H1 (cell line): ENCODE measurements at regions not wholly inside any gene's neighbourhood (a gene's known extent, or its start where the extent isn't known, plus 50 kb on each side); places are given as distances from the start of the nearest gene placed in this dataset.

Experiments
- CTCF ChIA-PET: fragments of 300-600 bp; sonication (Branson Sonifier 250); formaldehyde crosslinking; loops from one replicate; lab custom pipeline; 2021; ENCODE audit not compliant: partially characterized antibody; lab: Charles Lee
- POLR2A ChIA-PET: fragments of 300-600 bp; sonication (Branson Sonifier 250); formaldehyde crosslinking; loops from one replicate; lab custom pipeline; 2021; ENCODE audit warnings: inconsistent platforms; ENCODE audit not compliant: partially characterized antibody; lab: Charles Lee
- DNase-seq, 2 experiments: peaks; one replicate each; pipeline versions ENCODE4 v3.0.0 to v3.0.0-alpha.2; 2010 to 2022; ENCODE audit warnings: low spot score in 2 of 2, low read depth in 1 of 2, mixed read lengths in 1 of 2
- FAIRE-seq: peaks from 2 replicates; lab custom pipeline; 2011; peaks lifted over from hg19 to GRCh38; lab: Jason Lieb, UNC
- H2AFZ ChIP-seq: 2 replicates; pipeline ENCODE4 v1.8.1; 2012; ENCODE audit warnings: low read length, inconsistent platforms
- H2AK5ac ChIP-seq: 2 replicates; pipeline ENCODE4 v1.6.1; 2013; ENCODE audit warnings: low read depth, low read length
- H2BK120ac ChIP-seq: replicated peaks from 2 replicates; pipeline ENCODE3; 2013; ENCODE audit warnings: low read depth, low read length, inconsistent platforms
- H2BK12ac ChIP-seq: 2 replicates; pipeline ENCODE4 v1.6.1; 2013; ENCODE audit warnings: low read depth, low read length
- H2BK15ac ChIP-seq: 2 replicates; pipeline ENCODE4 v1.6.1; 2013; ENCODE audit warnings: low read length
- H2BK20ac ChIP-seq: 2 replicates; pipeline ENCODE4 v1.6.1; 2013; ENCODE audit warnings: low read length
- H2BK5ac ChIP-seq: 2 replicates; pipeline ENCODE4 v1.6.1; 2013; ENCODE audit warnings: low read depth, low read length
- H3K14ac ChIP-seq: 2 replicates; pipeline ENCODE4 v1.6.1; 2013; ENCODE audit warnings: inconsistent platforms; ENCODE audit not compliant: insufficient read length
- H3K18ac ChIP-seq: 2 replicates; pipeline ENCODE4 v1.6.1; 2013; ENCODE audit warnings: low read length; ENCODE audit errors: extremely low read depth
- H3K23ac ChIP-seq: 2 replicates; pipeline ENCODE4 v1.6.1; 2013; ENCODE audit warnings: inconsistent platforms; ENCODE audit not compliant: insufficient read length
- H3K23me2 ChIP-seq: 2 replicates; pipeline ENCODE4 v1.6.1; 2013; ENCODE audit warnings: low read depth, low read length
- H3K27ac ChIP-seq: 2 replicates; pipeline ENCODE4 v1.6.1; 2011; ENCODE audit warnings: low read depth, low read length, inconsistent platforms
- H3K27me3 ChIP-seq, 4 experiments: replicated peaks in 1 of 4; 1 replicate in 1 of 4; 2 replicates in 3 of 4; pipeline versions ENCODE4 v1.6.1 to v1.8.1; 2011 to 2013; ENCODE audit warnings: low read length in 3 of 4, mild to moderate bottlenecking in 3 of 4, inconsistent platforms in 2 of 4, mixed read lengths in 2 of 4, moderate library complexity in 1 of 4; ENCODE audit not compliant: control insufficient read depth in 3 of 4, insufficient read depth in 3 of 4; ENCODE audit errors: extremely low read depth in 1 of 4
- H3K36me3 ChIP-seq, 4 experiments: 2 replicates each; pipeline versions ENCODE4 v1.6.1 to v1.8.1; 2011 to 2013; ENCODE audit warnings: mild to moderate bottlenecking in 4 of 4, low read length in 3 of 4, moderate library complexity in 2 of 4, control low read depth in 1 of 4, inconsistent platforms in 1 of 4; ENCODE audit not compliant: insufficient read depth in 4 of 4, control insufficient read depth in 2 of 4
- H3K4ac ChIP-seq: replicated peaks from 2 replicates; pipeline ENCODE3; 2013; ENCODE audit warnings: low read length, low read depth, mixed read lengths, inconsistent platforms; ENCODE audit not compliant: insufficient read length
- H3K4me1 ChIP-seq, 4 experiments: replicated peaks in 1 of 4; 1 replicate in 1 of 4; 2 replicates in 3 of 4; pipeline versions ENCODE4 v1.6.1 to v1.8.1; 2011 to 2013; ENCODE audit warnings: low read length in 3 of 4, inconsistent platforms in 2 of 4, mixed read lengths in 1 of 4; ENCODE audit not compliant: insufficient read depth in 4 of 4, control insufficient read depth in 3 of 4
- H3K4me2 ChIP-seq, 2 experiments: 2 replicates each; pipeline versions ENCODE4 v1.6.1 to v1.8.1; 2011 to 2013; ENCODE audit warnings: low read depth in 2 of 2, low read length in 2 of 2, control low read depth in 1 of 2, inconsistent platforms in 1 of 2, mild to moderate bottlenecking in 1 of 2; ENCODE audit not compliant: insufficient read depth in 1 of 2
- H3K4me3 ChIP-seq, 4 experiments: fragments of 200-600, 300-600 bp in 1 of 4; sonication (generic), shearing (Covaris generic), sonication (Bioruptor Twin) in 1 of 4; 2 replicates each; pipeline versions ENCODE4 v1.5.1 to v1.8.1; 2011 to 2016; ENCODE audit warnings: low read length in 4 of 4, low read depth in 3 of 4, control low read depth in 2 of 4, inconsistent platforms in 2 of 4, mild to moderate bottlenecking in 2 of 4, mixed read lengths in 1 of 4, moderate library complexity in 1 of 4; ENCODE audit not compliant: insufficient read depth in 2 of 4; ENCODE audit errors: extremely low read depth in 1 of 4
- H3K56ac ChIP-seq: replicated peaks from 2 replicates; pipeline ENCODE3; 2013; ENCODE audit warnings: low read depth, mild to moderate bottlenecking, mixed read lengths, low read length, inconsistent platforms; ENCODE audit not compliant: insufficient read length
- H3K79me1 ChIP-seq: 2 replicates; pipeline ENCODE4 v1.6.1; 2013; ENCODE audit warnings: low read depth, low read length, control low read depth
- H3K79me2 ChIP-seq, 2 experiments: 2 replicates each; pipeline versions ENCODE4 v1.6.1 to v1.8.1; 2012 to 2013; ENCODE audit warnings: low read length in 2 of 2, mild to moderate bottlenecking in 2 of 2, inconsistent platforms in 1 of 2; ENCODE audit not compliant: insufficient read depth in 2 of 2, control insufficient read depth in 1 of 2
- H3K9ac ChIP-seq, 4 experiments: replicated peaks in 1 of 4; 1 replicate in 1 of 4; 2 replicates in 3 of 4; pipeline versions ENCODE4 v1.6.1 to v1.8.1; 2011 to 2013; ENCODE audit warnings: low read depth in 3 of 4, low read length in 3 of 4, control low read depth in 2 of 4, mild to moderate bottlenecking in 2 of 4, moderate library complexity in 2 of 4, inconsistent platforms in 1 of 4; ENCODE audit errors: extremely low read depth in 1 of 4
- H3K9me3 ChIP-seq, 2 experiments: 2 replicates each; pipeline versions ENCODE4 v1.6.1 to v1.8.1; 2012 to 2013; ENCODE audit warnings: mild to moderate bottlenecking in 2 of 2, moderate library complexity in 2 of 2, control low read depth in 1 of 2, inconsistent platforms in 1 of 2, low read depth in 1 of 2, low read length in 1 of 2, mixed read lengths in 1 of 2; ENCODE audit not compliant: insufficient read depth in 2 of 2
- H4K20me1 ChIP-seq, 2 experiments: replicated peaks in 1 of 2; 2 replicates each; pipeline versions ENCODE3 to v1.8.1; 2011 to 2013; ENCODE audit warnings: inconsistent platforms in 2 of 2, low read length in 2 of 2, mild to moderate bottlenecking in 1 of 2; ENCODE audit not compliant: insufficient read depth in 2 of 2, control insufficient read depth in 1 of 2
- H4K5ac ChIP-seq: 2 replicates; pipeline ENCODE4 v1.6.1; 2013; ENCODE audit warnings: low read length, low read depth, mixed read lengths, inconsistent platforms; ENCODE audit not compliant: insufficient read length
- H4K8ac ChIP-seq: 2 replicates; pipeline ENCODE4 v1.8.0; 2013; ENCODE audit warnings: mild to moderate bottlenecking, moderate library complexity, low read length, inconsistent platforms; ENCODE audit not compliant: insufficient read depth; ENCODE audit errors: extremely low read depth
- H4K91ac ChIP-seq: replicated peaks from 2 replicates; pipeline ENCODE3; 2013; ENCODE audit warnings: low read length, mixed read lengths, inconsistent platforms; ENCODE audit not compliant: insufficient read length
- CTCF ChIP-seq, 3 experiments: IDR thresholded peaks; 1 replicate in 2 of 3; 2 replicates in 1 of 3; pipeline versions ENCODE4 v1.5.1 to v1.6.1; 2011; ENCODE audit warnings: low read length in 3 of 3, mild to moderate bottlenecking in 3 of 3, inconsistent platforms in 2 of 3, low read depth in 1 of 3, moderate library complexity in 1 of 3; ENCODE audit not compliant: insufficient read depth in 1 of 3; ENCODE audit errors: control extremely low read depth in 1 of 3
- E2F6 ChIP-seq: IDR thresholded peaks from 2 replicates; pipeline ENCODE4 v1.6.1; 2012; ENCODE audit warnings: inconsistent platforms
- EGR1 ChIP-seq: IDR thresholded peaks from 2 replicates; pipeline ENCODE4 v1.6.1; 2011; ENCODE audit warnings: low read depth, low read length, borderline replicate concordance
- HDAC6 ChIP-seq: IDR thresholded peaks from one replicate; pipeline ENCODE4 v1.7.1; 2012; ENCODE audit warnings: low read depth, mild to moderate bottlenecking, inconsistent platforms, low read length, moderate library complexity
- MAFK ChIP-seq: IDR thresholded peaks from 2 replicates; pipeline ENCODE4 v1.6.1; 2012; ENCODE audit warnings: low read depth, mild to moderate bottlenecking, improper control_type of control experiment, low read length
- NRF1 ChIP-seq: IDR thresholded peaks from 2 replicates; pipeline ENCODE4 v1.6.1; 2011; ENCODE audit warnings: mild to moderate bottlenecking, low read depth, low read length, improper control_type of control experiment
- PHF8 ChIP-seq: fragments of 200-600 bp; sonication (generic); conservative IDR thresholded peaks from 2 replicates; pipeline ENCODE4 v1.7.1; 2012; ENCODE audit warnings: low read depth, mild to moderate bottlenecking, inconsistent platforms, low read length, moderate library complexity
- RNF2 ChIP-seq: fragments of 200-900, 300-1000 bp; sonication (generic); IDR thresholded peaks from 2 replicates; pipeline ENCODE4 v1.7.1; 2016; ENCODE audit warnings: borderline replicate concordance, low read depth, mild to moderate bottlenecking, antibody characterized with exemption, low read length; ENCODE audit not compliant: poor library complexity, severe bottlenecking; ENCODE audit errors: missing control alignments
- SP1 ChIP-seq: IDR thresholded peaks from 2 replicates; pipeline ENCODE4 v1.6.1; 2011; ENCODE audit warnings: low read depth, low read length
- TAF7 ChIP-seq: optimal IDR thresholded peaks from 2 replicates; pipeline ENCODE3; 2011; ENCODE audit warnings: low read depth, mild to moderate bottlenecking, inconsistent platforms, low read length, moderate library complexity, borderline replicate concordance
- TEAD4 ChIP-seq: IDR thresholded peaks from 2 replicates; pipeline ENCODE4 v1.6.1; 2012; ENCODE audit warnings: low read depth, low read length, inconsistent platforms, mixed read lengths
- WGBS, 2 experiments: shearing (Covaris generic) in 1 of 2; methylation state at CpG; one replicate each; pipeline versions ENCODE4 v1.1.6 to v1.1.7; 2013 to 2015; ENCODE audit warnings: low lambda C conversion rate in 2 of 2, mixed read lengths in 2 of 2, inconsistent platforms in 1 of 2, low coverage in 1 of 2, missing lambda C conversion rate in 1 of 2; ENCODE audit not compliant: insufficient replicate concordance in 2 of 2, insufficient coverage in 1 of 2, insufficient read length in 1 of 2; ENCODE audit errors: extremely low coverage in 1 of 2, missing lambda C conversion rate in 1 of 2; 5-methylcytosine and 5-hydroxymethylcytosine counted together

- Histone ChIP-seq H3K56ac (no peak overlapping the region), H3K9me3 (peaks cover 0 to 7% of the 10 kb centered on the region in 2 experiments; a peak in 1 of 4 replicates), H2BK12ac (no peak overlapping the region), H3K79me1 (no peaks in the 10 kb centered on the region), H2BK15ac (no peak overlapping the region), H3K36me3 (no peaks in the 10 kb centered on the region), H2BK120ac (no peak overlapping the region), H4K91ac (no peak overlapping the region), H2AK5ac (no peak overlapping the region), H3K4me2 (no peak overlapping the region), H3K23me2 (no peaks in the 10 kb centered on the region), H3K23ac (no peak overlapping the region)
- CTCF ChIA-PET = no interaction called here
- FAIRE-seq = no peak
- no peak for TF ChIP-seq NRF1
- TF ChIP-seq PHF8 = no peak
- no peak for TF ChIP-seq CTCF (IDR thresholded peaks at IDR 0.05; ENCODE audit: control extremely low read depth in 1 of 3, insufficient read depth in 1 of 3, low read depth in 1 of 3, low read length in 3 of 3)
- TF ChIP-seq HDAC6 = no peak
- TF ChIP-seq TAF7 = no peak
- no peak for TF ChIP-seq E2F6
- no peak for TF ChIP-seq MAFK
- no peak for TF ChIP-seq SP1
- no peak for TF ChIP-seq RNF2
- no peak for TF ChIP-seq TEAD4
- no peak for TF ChIP-seq EGR1
- TF ChIP-seq, all 59 proteins: peak for 0
- Histone ChIP-seq H3K4me1 (no peaks in the 10 kb centered on the region), H2BK20ac (no peak overlapping the region), H4K5ac (no peak overlapping the region), H4K20me1 (no peaks in the 10 kb centered on the region), H4K8ac (no peak overlapping the region), H3K14ac (no peak overlapping the region), H3K79me2 (no peaks in the 10 kb centered on the region), H2AFZ (no peak overlapping the region), H3K4ac (no peak overlapping the region), H3K4me3 (no peak overlapping the region), H3K27me3 (peaks cover 0 to 1% (median 0%) of the 10 kb centered on the region in 4 experiments; a peak in 1 of 7 replicates), H3K27ac (no peak overlapping the region), H2BK5ac (no peak overlapping the region), H3K9ac (no peak overlapping the region), H3K18ac (no peak overlapping the region)
- 90% methylated on average over 4 of the region's 4 CpGs; no CpG with 5 or more reads in 1 of the 2 experiments for WGBS, 2 experiments
- POLR2A ChIA-PET = no interaction called here
- DNase-seq = no peak
Observed at GRCh38 chr12:24047326-24047725, 97.9 kb upstream of the SOX5 start.
